NT2/D1 (cell line): ENCODE measurements at regions not wholly inside any gene's neighbourhood (a gene's known extent, or its start where the extent isn't known, plus 50 kb on each side); places are given as distances from the start of the nearest gene placed in this dataset.

ENCODE experiments used
- YY1 ChIP-seq: IDR thresholded peaks from 2 replicates; pipeline ENCODE4 v1.6.1; 2011; ENCODE audit not compliant: insufficient read length, insufficient read depth
- ZNF274 ChIP-seq: IDR thresholded peaks from 2 replicates; pipeline ENCODE4 v1.6.1; 2011; ENCODE audit warnings: mild to moderate bottlenecking, low read depth, low read length

DNA sequence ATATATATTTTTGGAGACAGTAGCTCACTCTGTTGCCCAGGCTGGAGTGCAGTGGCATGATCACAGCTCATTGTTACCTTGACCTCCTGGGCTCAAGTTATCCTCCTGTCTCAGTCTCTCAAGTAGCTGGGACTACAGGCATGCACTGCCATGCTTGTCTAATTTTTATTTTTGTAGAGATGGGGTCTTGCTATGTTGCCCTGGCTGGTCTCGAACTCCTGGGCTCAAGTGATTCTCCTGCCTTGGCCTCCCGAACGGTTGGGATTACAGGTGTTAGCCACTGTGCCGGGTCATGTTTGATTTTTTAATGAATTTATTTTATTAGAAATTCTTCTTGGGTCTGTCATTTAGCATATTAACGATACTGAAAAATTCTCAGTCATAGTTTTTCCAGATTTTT, 70.5 kb downstream of the TMEM270 start:
- TF ChIP-seq ZNF274 = no peak
- no peak for TF ChIP-seq YY1
